ENCODE measurements at regions not wholly inside any gene's neighbourhood (a gene's known extent, or its start where the extent isn't known, plus 50 kb on each side); places are given as distances from the start of the nearest gene placed in this dataset.

DNA sequence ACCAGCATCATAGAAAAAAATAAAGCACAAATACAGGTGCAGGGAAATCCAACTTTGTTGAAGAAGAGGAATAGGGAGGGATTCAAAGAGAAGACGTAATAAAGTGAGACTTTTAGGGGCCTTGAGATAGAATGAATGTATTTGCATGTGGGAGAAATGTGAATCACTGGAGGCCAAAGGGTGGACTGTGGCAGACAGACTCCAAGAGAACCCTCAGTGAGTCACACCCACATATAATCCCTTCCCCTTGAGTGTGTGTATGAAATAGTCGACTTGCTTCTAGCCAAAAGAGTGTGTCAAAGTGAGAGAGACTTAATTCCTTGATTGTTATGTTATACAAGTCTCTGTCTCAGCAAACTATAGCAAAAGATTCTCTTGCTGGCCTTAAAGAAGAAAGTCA lies 101.3 kb upstream of the GHITM start:
- no peak for DNase-seq (ENCODE audit: low read depth)
- TF ChIP-seq, protein P1, sequence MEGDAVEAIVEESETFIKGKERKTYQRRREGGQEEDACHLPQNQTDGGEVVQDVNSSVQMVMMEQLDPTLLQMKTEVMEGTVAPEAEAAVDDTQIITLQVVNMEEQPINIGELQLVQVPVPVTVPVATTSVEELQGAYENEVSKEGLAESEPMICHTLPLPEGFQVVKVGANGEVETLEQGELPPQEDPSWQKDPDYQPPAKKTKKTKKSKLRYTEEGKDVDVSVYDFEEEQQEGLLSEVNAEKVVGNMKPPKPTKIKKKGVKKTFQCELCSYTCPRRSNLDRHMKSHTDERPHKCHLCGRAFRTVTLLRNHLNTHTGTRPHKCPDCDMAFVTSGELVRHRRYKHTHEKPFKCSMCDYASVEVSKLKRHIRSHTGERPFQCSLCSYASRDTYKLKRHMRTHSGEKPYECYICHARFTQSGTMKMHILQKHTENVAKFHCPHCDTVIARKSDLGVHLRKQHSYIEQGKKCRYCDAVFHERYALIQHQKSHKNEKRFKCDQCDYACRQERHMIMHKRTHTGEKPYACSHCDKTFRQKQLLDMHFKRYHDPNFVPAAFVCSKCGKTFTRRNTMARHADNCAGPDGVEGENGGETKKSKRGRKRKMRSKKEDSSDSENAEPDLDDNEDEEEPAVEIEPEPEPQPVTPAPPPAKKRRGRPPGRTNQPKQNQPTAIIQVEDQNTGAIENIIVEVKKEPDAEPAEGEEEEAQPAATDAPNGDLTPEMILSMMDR (conservative IDR thresholded peaks at IDR 0.05; ENCODE audit: low read depth, low read length), result no peak
- no peak overlapping the region for H3K4me3 ChIP-seq (ENCODE audit: low read depth, low read length)

DNA sequence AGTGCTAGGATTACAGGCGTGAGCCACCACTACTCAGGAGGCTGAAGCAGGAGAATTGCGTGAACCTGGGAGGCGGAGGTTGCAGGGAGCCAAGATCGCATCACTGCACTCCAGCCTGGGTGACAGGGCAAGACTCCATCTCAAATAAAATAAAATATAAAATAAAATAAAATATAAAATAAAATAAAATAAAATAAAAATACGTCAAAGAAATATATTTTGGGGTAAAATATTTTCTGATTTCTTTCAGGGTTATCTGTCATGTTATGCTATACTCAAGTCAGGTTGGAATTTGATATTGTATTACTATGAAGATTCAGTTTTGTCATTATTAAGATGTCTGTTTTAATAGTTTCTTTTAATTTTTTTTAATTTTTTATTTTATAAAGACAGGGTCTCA lies 99.4 kb upstream of the GHITM start:
- TF ChIP-seq, protein P1 (conservative IDR thresholded peaks at IDR 0.05; ENCODE audit: low read depth, low read length), result no peak
- DNase-seq (ENCODE audit: low read depth), result no peak

DNA sequence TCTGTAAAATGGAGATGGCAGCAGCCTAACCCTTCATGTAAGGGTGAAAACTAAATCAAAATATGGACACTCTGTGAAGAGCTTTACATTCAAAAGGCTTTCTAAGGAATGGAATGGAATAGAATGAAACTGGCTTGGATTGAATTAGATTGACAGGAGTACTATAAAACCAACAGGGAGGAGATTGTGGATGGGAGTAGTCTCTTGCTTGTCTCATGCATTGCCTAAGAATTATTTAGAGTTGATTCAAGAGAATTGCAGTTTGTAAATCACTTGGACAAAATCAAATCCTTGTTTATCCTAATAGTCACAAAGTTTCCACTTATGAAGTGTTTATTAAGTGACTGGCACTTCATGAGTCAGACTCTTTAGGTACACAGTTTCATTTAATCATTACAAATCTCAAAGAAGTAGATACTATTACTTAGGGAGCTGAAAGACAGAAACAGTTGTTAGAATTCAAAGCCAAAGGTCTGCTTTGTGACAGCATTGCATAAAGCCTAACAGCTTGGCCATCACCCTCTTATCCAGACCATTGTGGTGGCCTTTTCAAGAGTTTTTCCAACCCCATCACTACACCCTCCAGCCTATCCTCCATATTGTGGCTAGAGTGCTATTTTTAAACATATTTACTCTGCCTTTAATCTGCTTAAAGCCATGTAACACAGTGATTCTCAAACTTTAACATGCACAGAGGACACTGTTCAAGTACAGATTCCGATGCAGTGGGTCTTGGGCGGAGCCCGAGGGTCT lies 91.9 kb upstream of the GHITM start:
- H3K4me3 ChIP-seq (ENCODE audit: low read depth, low read length), result no peak overlapping the region
- DNase-seq (ENCODE audit: low read depth), result no peak
- TF ChIP-seq, protein P1 (conservative IDR thresholded peaks at IDR 0.05; ENCODE audit: low read depth, low read length), result no peak

More for the DNA sequence above, 99.4 kb upstream of the GHITM start:
- no peak overlapping the region for H3K4me3 ChIP-seq (ENCODE audit: low read depth, low read length)

DNA sequence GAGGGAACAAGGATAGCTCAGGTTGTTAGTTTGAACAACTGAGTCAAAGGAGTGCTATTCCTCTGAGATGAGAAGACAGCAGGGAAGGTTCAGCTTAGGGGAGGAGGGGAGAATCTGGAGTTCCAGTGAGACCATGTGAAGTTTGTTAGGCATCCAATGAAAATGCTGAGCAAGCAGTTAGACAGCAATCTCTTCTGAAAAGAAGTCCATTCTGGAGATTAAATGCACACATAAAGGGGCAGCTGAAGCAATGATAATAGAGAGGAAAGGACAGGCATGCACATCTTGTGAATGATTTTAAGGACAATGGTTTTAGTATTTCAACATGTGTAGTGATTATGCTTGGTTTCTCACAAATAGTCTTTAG lies 89.7 kb upstream of the GHITM start:
- no peak for DNase-seq (ENCODE audit: low read depth)
- no peak overlapping the region for H3K4me3 ChIP-seq (ENCODE audit: low read depth, low read length)
- TF ChIP-seq, protein P1 (conservative IDR thresholded peaks at IDR 0.05; ENCODE audit: low read depth, low read length), result no peak

DNA sequence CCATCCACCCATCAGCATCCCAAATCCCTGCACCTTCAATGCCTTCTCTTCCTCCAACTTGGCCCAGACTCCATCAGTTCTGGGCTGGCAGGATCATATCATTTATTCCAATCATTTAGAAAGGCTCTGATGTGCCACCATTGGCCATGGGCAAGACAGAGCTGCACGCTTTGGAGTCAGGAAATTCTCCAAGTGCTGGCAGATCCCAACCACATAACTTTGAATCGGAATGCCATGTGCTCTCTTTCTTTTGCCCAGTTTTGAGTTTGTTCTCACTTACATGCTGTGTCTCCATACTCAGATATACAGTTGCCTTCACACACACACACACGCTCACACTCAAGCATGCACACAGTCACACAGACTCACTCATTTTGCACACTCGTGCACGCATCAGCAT lies 85.7 kb upstream of the GHITM start:
- TF ChIP-seq, protein P1 (conservative IDR thresholded peaks at IDR 0.05; ENCODE audit: low read depth, low read length), result no peak
- no peak for DNase-seq (ENCODE audit: low read depth)
- no peak overlapping the region for H3K4me3 ChIP-seq (ENCODE audit: low read depth, low read length)

DNA sequence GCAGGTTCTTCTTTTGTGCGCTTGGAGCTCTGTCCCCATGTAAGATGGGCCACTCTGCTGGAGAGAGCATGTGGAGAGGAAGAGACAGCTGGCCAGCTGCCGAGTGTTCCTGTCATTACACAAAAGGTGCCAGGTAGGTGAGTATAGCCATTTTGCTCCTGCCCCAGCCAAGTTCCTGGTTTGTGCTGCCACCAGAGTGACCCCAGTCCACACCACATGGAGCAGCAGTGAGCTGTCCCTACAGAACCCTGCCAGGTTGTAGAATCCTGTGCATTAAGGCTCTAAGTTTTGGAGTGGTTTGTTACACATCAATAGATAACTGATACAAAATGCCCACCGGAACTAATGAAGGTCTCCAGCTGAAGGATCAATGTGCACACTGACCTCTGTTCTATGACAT lies 84.6 kb upstream of the GHITM start:
- H3K4me3 ChIP-seq (ENCODE audit: low read depth, low read length), result no peak overlapping the region
- TF ChIP-seq, protein P1 (conservative IDR thresholded peaks at IDR 0.05; ENCODE audit: low read depth, low read length), result peak; percentile 17
- DNase-seq (ENCODE audit: low read depth), result no peak

DNA sequence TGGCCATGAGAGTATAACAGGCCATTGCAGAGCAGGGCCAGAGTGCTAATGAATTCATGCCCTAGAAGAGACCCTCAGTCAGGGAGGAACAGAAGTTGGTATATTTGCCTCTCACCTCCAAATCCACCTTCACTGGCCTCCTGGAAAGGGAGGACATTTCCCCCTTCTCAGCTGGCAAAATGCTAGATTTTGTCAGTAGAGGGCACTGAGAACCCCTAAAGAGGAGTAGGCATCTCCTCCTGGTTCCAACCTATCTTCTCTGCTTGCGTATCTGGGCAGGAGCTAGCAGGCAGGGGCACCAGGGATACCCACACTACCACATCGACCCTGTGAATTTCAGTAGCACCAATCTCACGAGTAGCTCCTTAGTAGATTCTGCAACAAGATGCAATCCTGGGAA lies 79.8 kb upstream of the GHITM start:
- H3K4me3 ChIP-seq (ENCODE audit: low read depth, low read length), result no peak overlapping the region
- TF ChIP-seq, protein P1 (conservative IDR thresholded peaks at IDR 0.05; ENCODE audit: low read depth, low read length), result peak; percentile 43
- DNase-seq (ENCODE audit: low read depth), result no peak
